ENCODE measurements at regions not wholly inside any gene's neighbourhood (a gene's known extent, or its start where the extent isn't known, plus 50 kb on each side); places are given as distances from the start of the nearest gene placed in this dataset.

DNA sequence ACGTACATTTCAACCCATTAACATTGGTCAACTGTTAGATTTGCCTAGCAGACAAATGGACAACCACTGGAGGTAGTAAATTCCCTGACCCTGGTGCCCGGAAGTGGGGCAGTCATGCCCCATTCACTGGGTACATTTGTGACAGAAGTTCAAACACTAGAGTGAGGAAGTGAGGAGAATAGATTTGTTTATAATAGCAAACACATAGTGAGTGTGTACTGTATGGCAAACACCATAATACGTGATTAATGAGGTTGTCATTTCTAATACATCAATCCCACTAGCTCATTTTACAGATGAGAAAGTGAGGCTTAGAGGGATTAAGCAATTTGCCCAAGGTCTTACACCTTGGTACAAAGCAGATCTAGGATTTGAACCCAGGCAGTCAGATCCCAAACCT, 181.9 kb upstream of the MKLN1 start:
- ChIA-PET POLR2A (no interaction called here), CTCF (no interaction called here)

DNA sequence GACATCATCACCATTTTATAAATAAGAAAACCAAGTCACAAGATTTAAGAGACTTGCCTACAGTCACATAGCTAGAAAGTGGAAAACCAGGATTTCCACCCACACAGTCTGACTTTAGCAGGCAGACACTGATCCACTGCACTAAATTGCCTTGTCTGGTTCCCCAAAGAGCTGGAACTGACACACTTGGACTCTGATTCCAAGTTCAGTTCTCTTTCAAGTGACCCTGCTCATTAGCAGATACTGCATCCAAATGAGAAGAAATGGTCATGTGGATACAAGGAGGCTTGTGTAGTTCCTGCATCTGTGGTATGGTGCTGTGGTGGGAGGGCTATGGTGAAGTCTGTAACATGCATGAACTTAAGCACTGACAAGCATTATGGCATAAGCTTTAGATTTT, 180.1 kb upstream of the MKLN1 start:
- DNase-seq (ENCODE audit: low read depth): no peak
- Histone ChIP-seq H3K27me3 (ENCODE audit: control insufficient read depth, insufficient read depth, low read length) (no peaks in the 10 kb centered on the region), H3K4me3 (ENCODE audit: low read depth, low read length) (no peak overlapping the region), H3K36me3 (ENCODE audit: control insufficient read depth, insufficient read depth, low read length) (no peaks in the 10 kb centered on the region)
- CTCF ChIA-PET: interaction anchor here (0.5 kb wide), 1 partner anchor 154 kb away, joined by 3 read pairs; no protein-coding TSS in a partner anchor
- POLR2A ChIA-PET: no interaction called here
- TF ChIP-seq, protein P1, sequence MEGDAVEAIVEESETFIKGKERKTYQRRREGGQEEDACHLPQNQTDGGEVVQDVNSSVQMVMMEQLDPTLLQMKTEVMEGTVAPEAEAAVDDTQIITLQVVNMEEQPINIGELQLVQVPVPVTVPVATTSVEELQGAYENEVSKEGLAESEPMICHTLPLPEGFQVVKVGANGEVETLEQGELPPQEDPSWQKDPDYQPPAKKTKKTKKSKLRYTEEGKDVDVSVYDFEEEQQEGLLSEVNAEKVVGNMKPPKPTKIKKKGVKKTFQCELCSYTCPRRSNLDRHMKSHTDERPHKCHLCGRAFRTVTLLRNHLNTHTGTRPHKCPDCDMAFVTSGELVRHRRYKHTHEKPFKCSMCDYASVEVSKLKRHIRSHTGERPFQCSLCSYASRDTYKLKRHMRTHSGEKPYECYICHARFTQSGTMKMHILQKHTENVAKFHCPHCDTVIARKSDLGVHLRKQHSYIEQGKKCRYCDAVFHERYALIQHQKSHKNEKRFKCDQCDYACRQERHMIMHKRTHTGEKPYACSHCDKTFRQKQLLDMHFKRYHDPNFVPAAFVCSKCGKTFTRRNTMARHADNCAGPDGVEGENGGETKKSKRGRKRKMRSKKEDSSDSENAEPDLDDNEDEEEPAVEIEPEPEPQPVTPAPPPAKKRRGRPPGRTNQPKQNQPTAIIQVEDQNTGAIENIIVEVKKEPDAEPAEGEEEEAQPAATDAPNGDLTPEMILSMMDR (IDR thresholded peaks at IDR 0.05; ENCODE audit: insufficient read depth, low read depth, low read length): no peak

More for the DNA sequence above, 181.9 kb upstream of the MKLN1 start:
- TF ChIP-seq, protein P1 (IDR thresholded peaks at IDR 0.05; ENCODE audit: insufficient read depth, low read depth, low read length): no peak
- no peak for DNase-seq (ENCODE audit: low read depth)
- Histone ChIP-seq H3K4me3 (ENCODE audit: low read depth, low read length) (no peak overlapping the region), H3K36me3 (ENCODE audit: control insufficient read depth, insufficient read depth, low read length) (no peaks in the 10 kb centered on the region), H3K27me3 (ENCODE audit: control insufficient read depth, insufficient read depth, low read length) (no peaks in the 10 kb centered on the region)

DNA sequence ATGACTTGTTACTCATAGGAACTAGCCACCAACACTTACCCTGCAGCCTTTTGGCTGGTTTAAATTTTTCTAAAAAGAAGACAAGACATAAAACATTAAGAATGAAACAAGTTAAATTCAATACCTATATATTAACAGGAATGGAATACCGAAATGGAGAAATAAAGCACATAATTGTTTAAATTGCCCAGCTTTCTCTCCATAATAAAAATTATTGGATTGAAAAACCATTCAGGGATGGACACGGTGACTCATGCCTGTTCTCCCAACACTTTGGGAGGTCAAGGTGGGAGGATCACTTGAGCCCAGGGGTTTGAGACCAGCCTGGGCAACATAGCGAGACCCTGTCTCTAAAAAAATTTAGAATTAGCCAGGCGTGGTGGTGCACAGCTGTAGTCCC, 179.4 kb upstream of the MKLN1 start:
- Histone ChIP-seq H3K27me3 (ENCODE audit: control insufficient read depth, insufficient read depth, low read length) (no peaks in the 10 kb centered on the region), H3K36me3 (ENCODE audit: control insufficient read depth, insufficient read depth, low read length) (no peaks in the 10 kb centered on the region), H3K4me3 (ENCODE audit: low read depth, low read length) (no peak overlapping the region)
- TF ChIP-seq, protein P1 (IDR thresholded peaks at IDR 0.05; ENCODE audit: insufficient read depth, low read depth, low read length): no peak
- ChIA-PET CTCF (no interaction called here), POLR2A (no interaction called here)
- DNase-seq (ENCODE audit: low read depth): no peak

DNA sequence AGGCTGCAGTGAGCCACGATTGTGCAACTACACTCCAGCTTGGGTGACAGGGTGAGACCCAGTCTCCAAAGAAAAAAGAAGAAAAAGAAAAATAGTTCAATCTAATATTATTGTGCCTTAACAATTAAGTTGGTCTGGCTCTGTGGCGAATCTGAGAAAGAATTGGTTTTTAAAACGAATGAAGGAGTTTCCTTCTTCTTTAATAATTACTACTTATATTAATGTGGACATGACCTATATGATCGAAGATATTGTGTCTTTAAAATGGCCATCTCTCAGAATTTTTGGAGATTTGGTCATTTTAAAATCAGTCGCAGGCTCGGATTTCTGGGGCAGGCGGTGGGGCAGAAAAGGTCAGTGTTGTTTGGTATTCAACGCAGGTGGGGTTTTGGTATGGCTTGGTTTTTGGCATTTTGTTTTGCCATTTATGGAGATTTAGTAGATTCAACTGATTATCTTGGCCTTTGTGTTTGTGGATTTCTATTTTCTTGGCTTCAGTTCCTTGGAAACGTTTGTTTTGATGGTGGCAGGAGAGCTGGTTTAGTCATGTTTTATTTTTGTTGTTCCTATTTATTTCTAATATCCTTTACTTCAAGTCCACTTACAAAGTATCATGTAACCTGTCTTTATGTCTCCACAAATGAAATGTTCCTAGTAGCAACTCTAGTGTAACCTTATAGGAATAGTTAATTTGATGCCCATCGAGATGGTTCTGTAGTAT, 178.8 kb upstream of the MKLN1 start:
- POLR2A ChIA-PET: no interaction called here
- no peak overlapping the region for H3K4me3 ChIP-seq (ENCODE audit: low read depth, low read length)

DNA sequence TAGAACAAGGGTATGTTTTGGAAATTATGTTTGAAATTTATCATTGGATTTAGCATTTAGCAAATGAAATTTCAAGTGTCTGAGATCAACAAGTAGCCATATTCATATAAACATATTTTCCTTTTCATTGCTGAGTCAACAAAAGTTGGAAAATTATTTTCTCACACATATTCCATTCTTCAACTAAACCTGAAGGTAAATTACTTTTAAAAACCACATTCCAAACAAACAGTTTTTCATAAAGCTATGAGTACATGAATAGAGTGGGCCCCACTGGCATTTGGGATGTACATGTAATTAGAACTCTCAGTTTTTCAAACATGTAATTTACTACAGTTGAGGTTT, 178.3 kb upstream of the MKLN1 start:
- H3K27me3 ChIP-seq (ENCODE audit: control insufficient read depth, insufficient read depth, low read length): no peaks in the 10 kb centered on the region
- ChIA-PET CTCF (interaction anchor here (1.1 kb wide), 1 partner anchor 287 kb away, joined by 5 read pairs; no protein-coding TSS in a partner anchor), POLR2A (no interaction called here)
- DNase-seq (ENCODE audit: low read depth): no peak
- H3K4me3 ChIP-seq (ENCODE audit: low read depth, low read length): no peak overlapping the region
- no peaks in the 10 kb centered on the region for H3K36me3 ChIP-seq (ENCODE audit: control insufficient read depth, insufficient read depth, low read length)
- TF ChIP-seq, protein P1 (IDR thresholded peaks at IDR 0.05; ENCODE audit: insufficient read depth, low read depth, low read length): no peak

More for the DNA sequence above, 178.8 kb upstream of the MKLN1 start:
- TF ChIP-seq, protein P1 (IDR thresholded peaks at IDR 0.05; ENCODE audit: insufficient read depth, low read depth, low read length): no peak
- H3K27me3 ChIP-seq (ENCODE audit: control insufficient read depth, insufficient read depth, low read length): no peaks in the 10 kb centered on the region
- H3K36me3 ChIP-seq (ENCODE audit: control insufficient read depth, insufficient read depth, low read length): no peaks in the 10 kb centered on the region
- no peak for DNase-seq (ENCODE audit: low read depth)
- CTCF ChIA-PET: interaction anchor here (1.1 kb wide), 1 partner anchor 288 kb away, joined by 5 read pairs; no protein-coding TSS in a partner anchor

All from BJ (cell line).